ENCODE measurements at regions not wholly inside any gene's neighbourhood (a gene's known extent, or its start where the extent isn't known, plus 50 kb on each side); places are given as distances from the start of the nearest gene placed in this dataset.

DNA sequence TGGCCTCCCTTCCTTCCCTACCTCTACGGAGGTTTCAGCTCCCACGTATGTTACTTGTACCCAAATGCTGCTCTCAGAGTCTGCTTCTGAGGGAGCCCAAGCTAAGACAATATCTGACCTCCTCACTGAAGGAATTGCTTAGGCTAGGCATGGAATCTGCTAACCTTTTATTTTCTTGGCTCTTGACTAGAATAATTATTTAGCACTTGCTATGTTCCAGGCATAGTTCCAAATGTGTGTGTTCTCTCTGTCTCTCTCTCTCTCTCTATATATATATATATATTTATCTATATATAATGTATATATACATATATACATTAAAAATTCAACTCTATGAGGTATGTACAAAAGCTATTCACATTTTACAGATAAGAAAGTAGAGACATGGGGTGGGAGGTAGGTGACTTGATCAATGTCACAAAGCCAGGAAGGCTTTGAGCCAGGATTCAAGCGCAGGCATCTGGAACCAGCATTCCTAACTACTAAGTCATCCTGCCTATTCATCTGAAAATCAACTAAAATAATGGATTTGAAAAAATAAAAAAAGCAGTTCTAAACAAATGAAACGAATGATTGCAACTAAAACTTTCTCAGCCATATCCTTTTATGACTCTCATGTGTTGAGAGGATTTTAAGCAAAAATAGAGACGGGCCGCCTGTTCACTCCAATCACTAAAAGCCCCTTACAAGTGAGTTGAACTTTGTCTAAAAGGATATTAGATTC is 189.7 kb upstream of the JAG1 start:
- TF ChIP-seq REST (IDR thresholded peaks at IDR 0.05; ENCODE audit: insufficient read depth in 1 of 2, low read depth in 2 of 2, low read length in 2 of 2) (no peak), FOXP2 (optimal IDR thresholded peaks at IDR 0.05; ENCODE audit: borderline replicate concordance, extremely low read depth, extremely low read length, insufficient read depth) (no peak), POLR2AphosphoS5 (IDR thresholded peaks at IDR 0.05; ENCODE audit: low read depth, low read length) (no peak), SIN3A (IDR thresholded peaks at IDR 0.05; ENCODE audit: borderline replicate concordance, insufficient read depth, low read length) (no peak), TAF1 (IDR thresholded peaks at IDR 0.05; ENCODE audit: borderline replicate concordance, insufficient read depth, low read length) (no peak)

DNA sequence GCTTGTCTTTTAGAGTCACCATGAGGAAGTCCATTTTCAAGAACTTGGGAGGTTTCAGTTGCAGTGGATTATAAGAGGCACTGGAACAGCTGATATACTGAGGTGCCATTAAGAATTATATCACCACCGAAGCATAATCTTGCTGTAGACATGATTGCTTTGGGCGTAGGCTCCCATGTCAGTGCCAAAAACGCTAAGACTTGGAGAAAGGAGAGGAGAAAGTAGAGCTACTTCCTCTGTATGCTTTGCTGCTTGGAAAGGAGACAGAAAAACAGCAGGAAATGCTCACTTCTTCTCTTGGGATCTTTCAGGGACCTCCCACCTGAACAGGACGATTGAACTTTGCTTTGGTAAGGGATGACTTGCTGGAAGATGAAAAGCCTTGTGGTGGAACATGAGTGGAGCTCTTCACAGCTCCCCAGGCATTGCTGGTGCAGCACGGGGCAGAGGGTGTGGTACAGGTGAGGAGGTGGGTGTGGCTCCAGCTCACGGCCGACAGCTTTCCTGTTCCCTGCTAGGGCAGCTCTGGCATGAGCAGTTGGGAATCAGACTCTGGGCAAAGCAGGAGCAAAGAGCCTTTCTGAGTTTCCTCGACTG is 190.4 kb upstream of the JAG1 start:
- TF ChIP-seq TAF1 (IDR thresholded peaks at IDR 0.05; ENCODE audit: borderline replicate concordance, insufficient read depth, low read length) = no peak
- no peak for TF ChIP-seq REST (IDR thresholded peaks at IDR 0.05; ENCODE audit: insufficient read depth in 1 of 2, low read depth in 2 of 2, low read length in 2 of 2)
- TF ChIP-seq FOXP2 (optimal IDR thresholded peaks at IDR 0.05; ENCODE audit: borderline replicate concordance, extremely low read depth, extremely low read length, insufficient read depth) = no peak
- no peak for TF ChIP-seq POLR2AphosphoS5 (IDR thresholded peaks at IDR 0.05; ENCODE audit: low read depth, low read length)
- TF ChIP-seq SIN3A (IDR thresholded peaks at IDR 0.05; ENCODE audit: borderline replicate concordance, insufficient read depth, low read length) = no peak

DNA sequence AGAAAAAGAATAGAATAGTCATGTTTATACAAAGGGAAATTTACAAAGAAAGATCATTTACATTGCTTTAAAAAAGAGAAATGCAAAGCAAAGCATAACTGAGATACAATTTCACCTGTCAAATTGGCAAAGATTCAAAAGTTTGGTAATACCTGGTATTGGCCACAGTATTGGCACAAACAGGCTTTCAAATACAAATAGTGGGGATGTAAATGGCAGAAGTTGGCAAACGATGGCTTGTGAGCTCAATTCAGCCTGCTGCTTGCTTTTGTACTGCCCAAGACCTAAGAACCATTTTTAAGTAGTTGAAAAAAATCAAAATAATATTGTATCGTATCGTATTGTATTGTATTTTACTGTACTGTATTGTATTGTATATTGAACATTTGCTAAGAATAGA is 194.5 kb upstream of the JAG1 start:
- no peak for TF ChIP-seq TAF1 (IDR thresholded peaks at IDR 0.05; ENCODE audit: borderline replicate concordance, insufficient read depth, low read length)
- no peak for TF ChIP-seq REST (IDR thresholded peaks at IDR 0.05; ENCODE audit: insufficient read depth in 1 of 2, low read depth in 2 of 2, low read length in 2 of 2)
- TF ChIP-seq SIN3A (IDR thresholded peaks at IDR 0.05; ENCODE audit: borderline replicate concordance, insufficient read depth, low read length) = no peak
- TF ChIP-seq FOXP2 (optimal IDR thresholded peaks at IDR 0.05; ENCODE audit: borderline replicate concordance, extremely low read depth, extremely low read length, insufficient read depth) = no peak
- no peak for TF ChIP-seq POLR2AphosphoS5 (IDR thresholded peaks at IDR 0.05; ENCODE audit: low read depth, low read length)

DNA sequence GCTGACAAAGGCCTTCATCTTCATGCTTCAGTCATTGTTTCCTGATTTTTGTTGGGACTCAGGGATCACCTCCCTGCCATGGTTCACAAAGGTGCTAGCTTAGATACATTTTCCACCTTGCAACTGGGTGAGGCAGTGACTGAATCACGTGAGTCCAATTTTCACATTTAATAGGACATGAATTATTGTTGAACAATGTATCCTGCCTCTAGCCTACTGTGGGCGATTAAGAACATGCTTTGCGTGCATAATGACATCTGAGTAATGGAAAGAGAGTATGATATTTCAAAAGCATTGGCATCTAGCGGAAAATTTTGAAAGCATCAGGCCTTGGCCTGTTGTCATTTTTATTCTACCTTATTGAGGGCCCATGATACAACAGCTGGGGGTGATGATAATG is 199.2 kb upstream of the JAG1 start:
- TF ChIP-seq REST (IDR thresholded peaks at IDR 0.05; ENCODE audit: insufficient read depth in 1 of 2, low read depth in 2 of 2, low read length in 2 of 2) = no peak
- TF ChIP-seq POLR2AphosphoS5 (IDR thresholded peaks at IDR 0.05; ENCODE audit: low read depth, low read length) = no peak
- no peak for TF ChIP-seq FOXP2 (optimal IDR thresholded peaks at IDR 0.05; ENCODE audit: borderline replicate concordance, extremely low read depth, extremely low read length, insufficient read depth)
- TF ChIP-seq TAF1 (IDR thresholded peaks at IDR 0.05; ENCODE audit: borderline replicate concordance, insufficient read depth, low read length) = no peak
- TF ChIP-seq SIN3A (IDR thresholded peaks at IDR 0.05; ENCODE audit: borderline replicate concordance, insufficient read depth, low read length) = no peak
